Chondrocyte (in vitro differentiated cells): ENCODE measurements at regions not wholly inside any gene's neighbourhood (a gene's known extent, or its start where the extent isn't known, plus 50 kb on each side); places are given as distances from the start of the nearest gene placed in this dataset.

Experiments
- DNase-seq: peaks from one replicate; pipeline ENCODE4 v3.0.0; 2021; ENCODE audit warnings: mixed read lengths, low spot score
- H3K27ac Mint-ChIP-seq: one replicate; pipeline ENCODE4 v1.8.0; 2021; ENCODE audit warnings: mild to moderate bottlenecking, moderate library complexity, mixed read lengths; ENCODE audit not compliant: unreplicated experiment
- H3K27me3 Mint-ChIP-seq: 2 replicates; pipeline ENCODE4 v1.8.0; 2021; ENCODE audit warnings: low read depth, mixed read lengths
- H3K36me3 Mint-ChIP-seq: 2 replicates; pipeline ENCODE4 v1.8.0; 2021; ENCODE audit warnings: low read depth, mixed read lengths
- H3K4me1 Mint-ChIP-seq: 2 replicates; pipeline ENCODE4 v1.8.0; 2021; ENCODE audit warnings: low read depth, mild to moderate bottlenecking, mixed read lengths
- H3K4me3 Mint-ChIP-seq: one replicate; pipeline ENCODE4 v1.8.0; 2021; ENCODE audit warnings: mild to moderate bottlenecking, moderate library complexity, mixed read lengths; ENCODE audit not compliant: unreplicated experiment
- H3K9me3 Mint-ChIP-seq: 2 replicates; pipeline ENCODE4 v1.8.0; 2021; ENCODE audit warnings: low read depth, mixed read lengths
- TF ChIP-seq, protein P1 (sequence below): fragments of 200-600 bp; sonication (generic); IDR thresholded peaks from 2 replicates; pipeline ENCODE4 v1.5.0; 2021; ENCODE audit warnings: antibody characterized with exemption, mild to moderate bottlenecking, moderate library complexity

DNA sequence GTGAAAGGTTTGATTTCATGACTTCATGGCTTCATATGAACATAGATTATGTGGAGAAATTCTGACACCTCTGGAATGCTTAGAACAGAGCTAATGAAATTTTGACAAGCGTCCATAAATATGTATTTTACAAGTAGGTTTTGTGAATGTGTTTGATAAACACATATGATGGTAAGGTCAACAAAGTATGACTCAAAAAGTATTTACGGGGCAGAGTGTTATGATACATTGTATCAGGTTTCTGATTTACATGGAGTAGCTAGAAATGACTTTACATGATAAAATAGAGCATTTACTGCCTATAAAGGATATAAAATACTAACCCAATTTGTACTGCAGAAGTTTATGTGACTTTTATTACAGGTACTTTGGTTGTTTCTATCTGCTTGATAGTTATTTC, 206.3 kb downstream of the MDFIC start:
- TF ChIP-seq, protein P1, sequence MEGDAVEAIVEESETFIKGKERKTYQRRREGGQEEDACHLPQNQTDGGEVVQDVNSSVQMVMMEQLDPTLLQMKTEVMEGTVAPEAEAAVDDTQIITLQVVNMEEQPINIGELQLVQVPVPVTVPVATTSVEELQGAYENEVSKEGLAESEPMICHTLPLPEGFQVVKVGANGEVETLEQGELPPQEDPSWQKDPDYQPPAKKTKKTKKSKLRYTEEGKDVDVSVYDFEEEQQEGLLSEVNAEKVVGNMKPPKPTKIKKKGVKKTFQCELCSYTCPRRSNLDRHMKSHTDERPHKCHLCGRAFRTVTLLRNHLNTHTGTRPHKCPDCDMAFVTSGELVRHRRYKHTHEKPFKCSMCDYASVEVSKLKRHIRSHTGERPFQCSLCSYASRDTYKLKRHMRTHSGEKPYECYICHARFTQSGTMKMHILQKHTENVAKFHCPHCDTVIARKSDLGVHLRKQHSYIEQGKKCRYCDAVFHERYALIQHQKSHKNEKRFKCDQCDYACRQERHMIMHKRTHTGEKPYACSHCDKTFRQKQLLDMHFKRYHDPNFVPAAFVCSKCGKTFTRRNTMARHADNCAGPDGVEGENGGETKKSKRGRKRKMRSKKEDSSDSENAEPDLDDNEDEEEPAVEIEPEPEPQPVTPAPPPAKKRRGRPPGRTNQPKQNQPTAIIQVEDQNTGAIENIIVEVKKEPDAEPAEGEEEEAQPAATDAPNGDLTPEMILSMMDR = no peak
- no peaks in the 10 kb centered on the region for H3K4me1 Mint-ChIP-seq
- no peaks in the 10 kb centered on the region for H3K27me3 Mint-ChIP-seq
- no peak overlapping the region for H3K27ac Mint-ChIP-seq
- no peaks in the 10 kb centered on the region for H3K36me3 Mint-ChIP-seq
- H3K9me3 Mint-ChIP-seq = peaks cover 3% of the 10 kb centered on the region
- no peak overlapping the region for H3K4me3 Mint-ChIP-seq
- DNase-seq = no peak

DNA sequence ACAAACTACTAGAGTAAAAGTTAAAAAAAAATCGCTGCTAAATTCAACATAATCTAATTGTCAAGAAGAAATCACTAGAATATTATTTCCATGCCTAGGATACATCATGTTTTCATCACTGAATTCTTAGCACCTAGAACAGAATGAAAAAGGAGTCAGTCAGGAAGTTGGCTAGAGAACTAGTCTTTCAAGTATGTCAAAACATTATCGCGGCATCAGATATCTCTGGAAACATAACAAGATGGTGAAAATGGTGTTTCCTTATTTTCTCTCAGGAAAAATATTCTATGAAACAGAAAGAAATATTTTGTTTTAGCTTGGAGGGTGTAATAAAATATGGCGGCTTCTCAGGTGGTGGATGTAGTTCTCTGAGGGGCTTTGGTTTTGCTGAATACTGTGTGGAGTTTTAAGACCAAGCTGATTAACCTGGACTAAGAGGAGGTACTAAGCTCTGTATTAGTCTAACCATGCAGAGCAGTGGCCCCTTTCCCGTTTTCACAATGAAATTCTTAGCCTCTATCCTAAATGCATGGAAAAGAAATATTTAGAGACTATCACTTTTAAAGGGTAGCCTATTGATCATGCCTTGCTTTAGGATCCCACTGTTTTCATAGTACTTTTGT, 205.6 kb downstream of the MDFIC start:
- DNase-seq = no peak
- Mint-ChIP-seq H3K36me3 (no peaks in the 10 kb centered on the region), H3K4me1 (no peaks in the 10 kb centered on the region), H3K27ac (no peak overlapping the region), H3K27me3 (no peaks in the 10 kb centered on the region), H3K4me3 (no peak overlapping the region), H3K9me3 (peaks cover 3% of the 10 kb centered on the region)
- TF ChIP-seq, protein P1 = no peak

DNA sequence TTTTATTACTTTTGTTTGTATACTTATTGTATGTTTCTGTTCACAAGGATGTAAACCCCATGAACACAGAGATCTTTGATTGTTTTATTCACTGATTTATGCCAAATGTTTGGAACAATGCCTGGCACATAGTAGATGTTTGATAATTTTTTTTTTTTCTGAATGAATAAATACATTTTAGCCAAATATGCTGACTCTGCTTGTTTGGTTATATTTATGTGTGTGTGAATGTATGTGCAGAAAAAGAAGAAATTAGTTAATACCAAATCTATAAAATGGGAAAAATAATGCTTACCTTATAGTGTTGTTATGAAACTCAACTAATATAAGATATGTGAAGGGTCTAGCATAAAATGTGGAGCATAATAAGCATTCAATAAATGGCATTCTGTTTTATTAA, 203.9 kb downstream of the MDFIC start:
- Mint-ChIP-seq H3K4me1 (no peaks in the 10 kb centered on the region), H3K36me3 (no peaks in the 10 kb centered on the region), H3K4me3 (no peak overlapping the region), H3K9me3 (peaks cover 3% of the 10 kb centered on the region), H3K27ac (no peak overlapping the region), H3K27me3 (no peaks in the 10 kb centered on the region)
- TF ChIP-seq, protein P1 = no peak
- DNase-seq = no peak

DNA sequence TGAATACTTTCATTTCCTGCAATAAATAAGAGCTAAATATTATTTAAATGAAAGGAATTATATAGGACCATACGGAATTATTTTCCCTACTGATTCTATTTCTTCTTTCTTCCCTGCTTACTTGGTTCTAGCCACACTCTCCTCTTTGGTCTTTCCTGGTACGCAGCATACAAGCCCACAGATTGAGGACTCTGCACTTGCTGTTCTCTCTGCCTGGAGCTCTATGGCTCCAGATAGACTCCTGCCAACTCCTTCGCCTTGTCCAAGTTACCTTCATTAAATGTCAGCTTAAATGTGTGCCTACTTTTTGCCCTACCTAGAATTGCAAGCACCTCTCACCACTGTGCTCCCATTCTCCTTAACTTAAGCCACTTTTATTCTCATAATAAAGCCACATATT, 203.4 kb downstream of the MDFIC start:
- peaks cover 3% of the 10 kb centered on the region for H3K9me3 Mint-ChIP-seq
- H3K4me1 Mint-ChIP-seq = no peaks in the 10 kb centered on the region
- no peak overlapping the region for H3K4me3 Mint-ChIP-seq
- DNase-seq = no peak
- H3K27me3 Mint-ChIP-seq = no peaks in the 10 kb centered on the region
- TF ChIP-seq, protein P1 = no peak
- no peaks in the 10 kb centered on the region for H3K36me3 Mint-ChIP-seq
- H3K27ac Mint-ChIP-seq = no peak overlapping the region

DNA sequence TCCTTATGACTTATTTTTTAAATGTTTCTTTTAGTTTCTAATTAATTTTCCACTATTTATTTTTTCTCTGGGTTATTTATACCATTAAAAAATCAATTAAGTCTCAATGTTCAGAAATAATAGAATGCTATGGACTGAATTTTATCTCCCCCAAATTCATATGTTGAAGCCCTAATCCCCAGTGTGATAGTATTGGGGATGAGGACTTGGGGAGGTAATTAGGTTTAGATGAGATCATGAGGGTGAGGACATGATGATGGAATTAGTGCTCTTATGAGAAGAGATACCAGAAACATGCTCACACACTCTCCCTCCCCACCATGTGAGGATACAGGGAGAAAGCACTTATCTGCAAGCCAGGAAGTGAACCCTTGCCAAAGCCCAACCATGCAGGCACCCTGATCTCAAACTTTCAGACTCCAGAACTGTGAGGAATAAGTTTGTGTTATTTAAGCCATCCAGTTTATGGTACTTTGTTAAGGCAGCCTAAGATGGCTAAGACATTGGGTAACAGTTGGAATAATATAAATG, 202.6 kb downstream of the MDFIC start:
- Mint-ChIP-seq H3K27ac (no peak overlapping the region), H3K4me3 (no peak overlapping the region), H3K36me3 (no peaks in the 10 kb centered on the region), H3K27me3 (no peaks in the 10 kb centered on the region), H3K9me3 (peaks cover under 1% of the 10 kb centered on the region), H3K4me1 (no peaks in the 10 kb centered on the region)
- TF ChIP-seq, protein P1 = no peak
- no peak for DNase-seq
